HG03575 (cell line): ENCODE measurements at regions not wholly inside any gene's neighbourhood (a gene's known extent, or its start where the extent isn't known, plus 50 kb on each side); places are given as distances from the start of the nearest gene placed in this dataset.

Source experiments
- ATAC-seq: cut with Tn5 transposase; IDR thresholded peaks from one replicate; pipeline ENCODE4 v1.9.1; 2021; ENCODE audit not compliant: unreplicated experiment, insufficient number of reproducible peaks, low FRiP score; ENCODE audit errors: extremely low read depth

GRCh38 chr6:165936096-165936495, 231.6 kb downstream of the TBXT start:
- no peak for ATAC-seq

GRCh38 chr6:165931675-165932074, 236.0 kb downstream of the TBXT start:
- no peak for ATAC-seq

- ATAC-seq, result no peak
These were observed 236.9 kb downstream of the TBXT start for GRCh38 chr6:165930668-165931214.

GRCh38 chr6:165929607-165930006, 238.0 kb downstream of the TBXT start:
- ATAC-seq, result no peak

GRCh38 chr6:165926378-165926777, 241.3 kb downstream of the TBXT start:
- ATAC-seq, result no peak

GRCh38 chr6:165925474-165926156, 242.0 kb downstream of the TBXT start:
- no peak for ATAC-seq

GRCh38 chr6:165922309-165922794, 245.3 kb downstream of the TBXT start:
- no peak for ATAC-seq

- ATAC-seq, result no peak
These were observed 246.6 kb downstream of the TBXT start for GRCh38 chr6:165920896-165921671.

GRCh38 chr6:165917576-165917975, 250.1 kb downstream of the TBXT start:
- no peak for ATAC-seq

- no peak for ATAC-seq
These were observed 252.2 kb upstream of the PDE10A start for GRCh38 chr6:165915022-165915770.

GRCh38 chr6:165913676-165914570, 250.9 kb upstream of the PDE10A start:
- ATAC-seq, result no peak

GRCh38 chr6:165910184-165910966, 247.3 kb upstream of the PDE10A start:
- no peak for ATAC-seq

- ATAC-seq, result no peak
These were observed 243.7 kb upstream of the PDE10A start for GRCh38 chr6:165906736-165907135.

GRCh38 chr6:165905744-165906143, 242.7 kb upstream of the PDE10A start:
- no peak for ATAC-seq

GRCh38 chr6:165900970-165901369, 237.9 kb upstream of the PDE10A start:
- ATAC-seq, result no peak

- ATAC-seq, result no peak
These were observed 236.6 kb upstream of the PDE10A start for GRCh38 chr6:165899611-165900010.

GRCh38 chr6:165895421-165896165, 232.6 kb upstream of the PDE10A start:
- no peak for ATAC-seq
